Immature natural killer cell (primary cell): ENCODE measurements at regions not wholly inside any gene's neighbourhood (a gene's known extent, or its start where the extent isn't known, plus 50 kb on each side); places are given as distances from the start of the nearest gene placed in this dataset.

ENCODE experiments used
- DNase-seq, 3 donors: peaks; one replicate each; pipeline ENCODE4 v3.0.0; 2022; ENCODE audit warnings: mixed read lengths in 1 of 3
- H3K27ac Mint-ChIP-seq, 6 donors: one replicate each; pipeline ENCODE4 v1.8.0; 2020; ENCODE audit warnings: mixed read lengths in 6 of 6, mild to moderate bottlenecking in 5 of 6, inconsistent platforms in 4 of 6, moderate library complexity in 3 of 6
- H3K27me3 Mint-ChIP-seq, 3 donors: one replicate each; pipeline ENCODE4 v1.8.0; 2020 to 2021; ENCODE audit warnings: low read depth in 3 of 3, mild to moderate bottlenecking in 3 of 3, mixed read lengths in 3 of 3, moderate library complexity in 3 of 3, inconsistent platforms in 1 of 3
- H3K36me3 Mint-ChIP-seq, 3 donors: one replicate each; pipeline ENCODE4 v1.8.0; 2020; ENCODE audit warnings: mixed read lengths in 3 of 3, inconsistent platforms in 2 of 3, mild to moderate bottlenecking in 2 of 3
- H3K4me1 Mint-ChIP-seq, 2 donors: one replicate each; pipeline ENCODE4 v1.8.0; 2020; ENCODE audit warnings: inconsistent platforms in 2 of 2, mild to moderate bottlenecking in 2 of 2, mixed read lengths in 2 of 2, moderate library complexity in 1 of 2
- H3K4me3 Mint-ChIP-seq, 5 donors: one replicate each; pipeline ENCODE4 v1.8.0; 2020; ENCODE audit warnings: mild to moderate bottlenecking in 5 of 5, mixed read lengths in 5 of 5, inconsistent platforms in 3 of 5, moderate library complexity in 3 of 5
- H3K9me3 Mint-ChIP-seq, 6 donors: one replicate each; pipeline ENCODE4 v1.8.0; 2020; ENCODE audit warnings: mild to moderate bottlenecking in 6 of 6, mixed read lengths in 6 of 6, inconsistent platforms in 4 of 6, moderate library complexity in 3 of 6

DNA sequence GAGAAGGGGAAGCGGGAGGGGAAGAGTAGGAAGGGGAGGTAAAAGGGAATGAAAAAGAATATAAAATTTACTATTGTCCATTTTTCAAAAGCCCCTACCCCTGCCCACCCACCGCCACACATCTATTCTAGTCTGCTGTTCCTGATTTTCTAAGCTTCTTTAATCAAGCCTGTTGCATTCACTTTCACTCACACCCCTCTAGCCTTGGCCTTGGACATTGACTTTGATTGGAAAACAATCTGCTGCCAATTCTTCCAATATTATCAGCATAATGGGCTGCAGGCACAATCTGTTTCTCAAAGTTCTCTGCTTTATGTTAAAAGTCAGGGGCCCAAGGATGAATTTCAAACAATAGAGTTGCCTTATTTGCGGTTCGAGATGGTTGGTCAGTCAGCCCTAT lies 281.2 kb downstream of the SETD4 start:
- no peaks in the 10 kb centered on the region for H3K9me3 Mint-ChIP-seq
- no peak for DNase-seq
- no peaks in the 10 kb centered on the region for H3K4me1 Mint-ChIP-seq
- H3K36me3 Mint-ChIP-seq = no peaks in the 10 kb centered on the region
- H3K27ac Mint-ChIP-seq = no peak overlapping the region
- no peak overlapping the region for H3K4me3 Mint-ChIP-seq
- peaks cover 1 to 7% (median 2%) of the 10 kb centered on the region in 3 donors for H3K27me3 Mint-ChIP-seq

- no peak overlapping the region for H3K4me3 Mint-ChIP-seq
- DNase-seq = no peak
- peaks cover 1 to 7% (median 2%) of the 10 kb centered on the region in 3 donors for H3K27me3 Mint-ChIP-seq
- H3K36me3 Mint-ChIP-seq = no peaks in the 10 kb centered on the region
- no peak overlapping the region for H3K27ac Mint-ChIP-seq
- H3K9me3 Mint-ChIP-seq = no peaks in the 10 kb centered on the region
- H3K4me1 Mint-ChIP-seq = no peaks in the 10 kb centered on the region
Observed at GRCh38 chr21:35777081-35777480, 283.2 kb downstream of the SETD4 start.

DNA sequence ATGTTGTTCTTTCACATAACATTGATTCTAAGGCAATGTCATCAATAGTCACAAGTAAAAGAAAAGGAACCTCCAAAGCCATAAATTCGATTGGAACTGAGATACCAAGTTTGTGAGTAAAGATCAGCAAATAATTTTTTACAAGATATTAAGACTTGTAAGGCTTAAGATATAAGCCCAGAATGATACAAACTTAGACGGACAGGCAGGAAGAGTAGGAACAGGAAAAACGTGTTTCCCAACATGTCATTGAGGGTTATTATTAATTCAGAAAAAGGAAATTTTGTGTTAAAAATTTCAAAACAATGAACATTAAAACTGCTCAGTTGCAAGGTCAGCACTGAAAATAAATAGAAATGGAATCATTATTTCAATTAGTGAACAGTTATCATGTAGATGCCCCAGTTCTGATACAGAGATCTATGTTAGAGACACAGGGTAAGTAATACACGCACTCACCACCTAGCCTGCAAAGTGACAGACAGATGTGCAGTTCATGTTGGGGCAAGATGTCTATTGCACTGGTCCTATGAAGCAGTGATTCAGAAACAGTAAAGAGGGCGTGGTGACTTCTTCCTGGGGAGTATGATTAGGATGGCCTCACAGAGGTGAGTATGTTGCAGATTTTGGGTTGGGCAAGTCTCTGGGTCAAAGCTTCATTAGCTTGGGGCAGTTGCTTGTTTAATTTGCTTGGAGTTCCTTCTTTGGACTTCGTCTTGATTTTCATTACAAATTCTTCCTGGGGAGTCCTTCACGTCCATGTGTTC lies 284.4 kb downstream of the SETD4 start:
- H3K4me1 Mint-ChIP-seq = no peaks in the 10 kb centered on the region
- DNase-seq = no peak
- no peaks in the 10 kb centered on the region for H3K36me3 Mint-ChIP-seq
- H3K4me3 Mint-ChIP-seq = no peak overlapping the region
- no peak overlapping the region for H3K27ac Mint-ChIP-seq
- H3K27me3 Mint-ChIP-seq = peaks cover 1 to 9% (median 2%) of the 10 kb centered on the region in 3 donors
- H3K9me3 Mint-ChIP-seq = no peaks in the 10 kb centered on the region

GRCh38 chr21:35770101-35770945 lies 290.0 kb downstream of the SETD4 start:
- Mint-ChIP-seq H3K36me3 (no peaks in the 10 kb centered on the region), H3K9me3 (no peaks in the 10 kb centered on the region), H3K27me3 (peaks cover 0 to 4% (median 2%) of the 10 kb centered on the region in 3 donors), H3K4me3 (no peak overlapping the region), H3K27ac (no peak overlapping the region), H3K4me1 (no peaks in the 10 kb centered on the region)
- DNase-seq = no peak

DNA sequence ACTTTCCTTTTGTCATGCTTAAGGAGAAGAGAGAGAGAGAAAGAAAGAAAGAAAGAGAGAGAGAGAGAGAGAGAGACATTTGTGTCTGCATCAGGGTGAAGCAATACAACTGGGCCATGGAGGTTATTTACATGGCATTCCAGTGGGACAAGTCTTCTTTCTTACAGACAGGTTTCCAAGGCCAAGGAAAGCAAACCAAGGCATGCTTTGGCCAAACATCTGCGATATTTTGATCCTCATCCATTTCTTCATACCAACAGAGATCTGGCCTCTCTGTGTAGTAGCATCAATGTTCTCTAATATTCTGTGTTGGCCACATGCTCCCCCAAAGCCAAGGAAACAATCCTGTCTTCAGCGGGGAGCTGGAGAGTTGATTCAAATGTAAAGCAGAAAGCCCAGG lies 292.1 kb downstream of the SETD4 start:
- Mint-ChIP-seq H3K27me3 (peaks cover 0 to 4% (median 3%) of the 10 kb centered on the region in 3 donors), H3K4me1 (no peaks in the 10 kb centered on the region), H3K27ac (no peak overlapping the region), H3K36me3 (no peaks in the 10 kb centered on the region), H3K9me3 (no peaks in the 10 kb centered on the region), H3K4me3 (no peak overlapping the region)
- no peak for DNase-seq

DNA sequence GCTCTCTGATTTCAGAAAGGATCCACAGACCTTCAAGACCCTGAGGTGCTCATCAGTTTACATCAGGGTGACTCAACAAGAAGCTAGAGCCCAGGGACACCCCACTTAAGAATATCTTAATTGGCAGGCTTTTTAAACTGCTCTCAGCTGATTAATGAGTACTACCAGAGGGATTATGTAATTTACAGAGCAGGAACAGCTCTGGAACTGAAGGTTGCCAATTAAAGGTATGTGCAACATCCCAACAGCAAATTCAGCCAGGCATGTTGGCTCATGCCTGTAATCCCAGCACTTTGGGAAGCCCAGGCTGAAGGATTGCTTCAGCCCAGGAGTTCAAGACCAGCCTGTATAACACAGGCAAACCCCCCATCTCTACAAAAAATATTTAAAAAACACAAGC lies 295.7 kb downstream of the SETD4 start:
- Mint-ChIP-seq H3K27me3 (peaks cover 0 to 6% (median 3%) of the 10 kb centered on the region in 3 donors), H3K4me1 (no peaks in the 10 kb centered on the region)

DNA sequence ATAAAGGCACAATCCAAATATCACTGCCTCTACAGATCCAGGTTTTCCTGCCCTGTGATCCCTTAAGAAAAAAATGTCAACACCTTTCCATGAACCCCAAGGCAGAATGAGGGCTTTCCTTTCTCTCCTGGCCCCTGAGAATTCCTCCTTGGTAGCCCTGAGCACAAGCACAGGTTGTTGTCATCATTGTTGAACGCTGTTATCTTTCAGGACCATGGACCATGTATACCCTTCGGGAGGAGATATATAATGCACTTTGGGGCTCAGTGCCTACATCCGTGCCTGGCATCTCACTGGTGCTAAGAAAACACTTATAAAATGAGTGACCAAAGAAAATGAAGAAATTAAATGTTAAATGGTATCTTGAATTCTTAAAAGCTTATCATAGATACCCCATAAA lies 296.2 kb downstream of the SETD4 start:
- no peaks in the 10 kb centered on the region for H3K4me1 Mint-ChIP-seq
- no peak for DNase-seq

More for the DNA sequence above, 295.7 kb downstream of the SETD4 start:
- Mint-ChIP-seq H3K27ac (no peak overlapping the region), H3K36me3 (no peaks in the 10 kb centered on the region), H3K9me3 (no peaks in the 10 kb centered on the region), H3K4me3 (no peak overlapping the region)
- no peak for DNase-seq

GRCh38 chr21:35754583-35754982 lies 305.7 kb downstream of the SETD4 start:
- Mint-ChIP-seq H3K4me1 (no peaks in the 10 kb centered on the region), H3K9me3 (no peaks in the 10 kb centered on the region), H3K36me3 (no peaks in the 10 kb centered on the region), H3K27me3 (peaks cover 5 to 15% (median 6%) of the 10 kb centered on the region in 3 donors), H3K4me3 (no peak overlapping the region), H3K27ac (no peak overlapping the region)
- DNase-seq = no peak

More for the DNA sequence above, 296.2 kb downstream of the SETD4 start:
- Mint-ChIP-seq H3K9me3 (no peaks in the 10 kb centered on the region), H3K36me3 (no peaks in the 10 kb centered on the region), H3K27me3 (peaks cover 0 to 6% (median 3%) of the 10 kb centered on the region in 3 donors), H3K4me3 (no peak overlapping the region), H3K27ac (no peak overlapping the region)

- Mint-ChIP-seq H3K27ac (no peak overlapping the region), H3K9me3 (no peaks in the 10 kb centered on the region), H3K4me3 (no peak overlapping the region), H3K4me1 (no peaks in the 10 kb centered on the region), H3K27me3 (peaks cover 5 to 15% (median 6%) of the 10 kb centered on the region in 3 donors), H3K36me3 (no peaks in the 10 kb centered on the region)
- DNase-seq = no peak
Observed at GRCh38 chr21:35753308-35753707, 307.0 kb downstream of the SETD4 start.

GRCh38 chr21:35751171-35751570 lies 309.2 kb downstream of the SETD4 start:
- H3K4me1 Mint-ChIP-seq = no peaks in the 10 kb centered on the region
- H3K4me3 Mint-ChIP-seq = no peak overlapping the region
- H3K9me3 Mint-ChIP-seq = no peaks in the 10 kb centered on the region
- peaks cover 4 to 19% (median 9%) of the 10 kb centered on the region in 3 donors for H3K27me3 Mint-ChIP-seq
- no peak overlapping the region for H3K27ac Mint-ChIP-seq
- no peaks in the 10 kb centered on the region for H3K36me3 Mint-ChIP-seq
- no peak for DNase-seq

- Mint-ChIP-seq H3K4me1 (no peaks in the 10 kb centered on the region), H3K27ac (no peak overlapping the region), H3K9me3 (no peaks in the 10 kb centered on the region), H3K36me3 (no peaks in the 10 kb centered on the region), H3K4me3 (no peak overlapping the region), H3K27me3 (peaks cover 6 to 13% (median 9%) of the 10 kb centered on the region in 3 donors)
- DNase-seq = no peak
Observed at GRCh38 chr21:35749904-35750303, 310.4 kb downstream of the SETD4 start.

DNA sequence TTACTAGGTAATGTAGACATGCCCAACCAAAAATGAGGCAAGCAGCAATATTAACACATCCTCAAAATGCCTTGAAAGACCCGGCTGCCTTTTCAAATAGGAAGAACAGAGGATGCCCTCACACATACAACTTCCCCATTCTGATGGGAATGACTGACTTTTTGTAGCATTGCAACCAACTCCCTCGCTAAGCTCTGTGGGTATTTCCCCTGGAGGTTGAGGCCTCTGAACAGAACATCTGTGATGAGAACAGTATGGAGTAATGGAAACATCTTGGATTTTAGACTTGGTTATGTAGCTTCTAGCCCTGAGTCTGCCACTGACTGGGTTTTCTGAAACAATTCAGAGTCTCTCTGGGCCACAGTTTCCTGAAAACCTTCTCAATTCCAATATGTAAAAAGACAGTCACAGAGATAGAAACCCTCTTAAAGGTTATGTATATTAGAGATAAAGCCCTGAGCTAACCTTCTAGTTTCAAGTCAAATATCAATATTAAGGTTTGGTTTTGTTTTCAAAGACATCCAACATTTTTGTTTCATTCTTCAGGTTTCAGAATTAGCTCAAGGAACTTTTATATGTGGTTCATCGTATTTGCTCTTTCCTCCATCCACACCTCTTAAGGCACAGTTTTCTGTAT lies 311.5 kb downstream of the SETD4 start:
- Mint-ChIP-seq H3K4me3 (no peak overlapping the region), H3K9me3 (no peaks in the 10 kb centered on the region), H3K27me3 (peaks cover 6 to 11% (median 8%) of the 10 kb centered on the region in 3 donors), H3K27ac (no peak overlapping the region), H3K36me3 (no peaks in the 10 kb centered on the region), H3K4me1 (no peaks in the 10 kb centered on the region)
- no peak for DNase-seq

GRCh38 chr21:35743571-35743970 lies 316.8 kb downstream of the SETD4 start:
- Mint-ChIP-seq H3K4me3 (no peak overlapping the region), H3K27me3 (peaks cover 3 to 9% (median 4%) of the 10 kb centered on the region in 3 donors), H3K4me1 (no peaks in the 10 kb centered on the region), H3K9me3 (no peaks in the 10 kb centered on the region), H3K36me3 (no peaks in the 10 kb centered on the region), H3K27ac (no peak overlapping the region)
- DNase-seq = no peak
